ENCODE measurements at regions not wholly inside any gene's neighbourhood (a gene's known extent, or its start where the extent isn't known, plus 50 kb on each side); places are given as distances from the start of the nearest gene placed in this dataset.

- Histone ChIP-seq H3K27me3 (ENCODE audit: control insufficient read depth in 1 of 2, insufficient read depth in 2 of 2, low read length in 2 of 2) (no peaks in the 10 kb centered on the region), H3K4me3 (ENCODE audit: low read length) (no peak overlapping the region), H3K27ac (ENCODE audit: low read depth in 1 of 2, low read length in 2 of 2) (no peak overlapping the region), H3K4me1 (ENCODE audit: insufficient read depth, low read length) (no peaks in the 10 kb centered on the region), H3K36me3 (ENCODE audit: insufficient read depth, low read length) (no peaks in the 10 kb centered on the region), H3K9me3 (ENCODE audit: control insufficient read depth in 1 of 2, insufficient read depth in 1 of 2, low read length in 2 of 2) (no peaks in the 10 kb centered on the region)
- ChIA-PET CTCF (interaction anchor here (0.6 kb wide), 1 partner anchor 313 kb away, joined by 3 read pairs; no protein-coding TSS in a partner anchor), POLR2A (no interaction called here)
- no peaks in the 10 kb centered on the region for H3K9me3 Mint-ChIP-seq
- DNase-seq (no peak), ATAC-seq (ENCODE audit: poor library complexity) (no peak)
- H3K4me1 Mint-ChIP-seq (ENCODE audit: low read depth) = no peaks in the 10 kb centered on the region
- TF ChIP-seq CTCF (IDR thresholded peaks at IDR 0.05) = no peak
- peaks cover 8% of the 10 kb centered on the region for H3K27me3 Mint-ChIP-seq
- no peaks in the 10 kb centered on the region for H3K36me3 Mint-ChIP-seq (ENCODE audit: low read depth)
- intact Hi-C loops (cut with DNase I, micrococcal nuclease) = no loop called here
- no peak overlapping the region for H3K27ac Mint-ChIP-seq
- H3K4me3 Mint-ChIP-seq = no peak overlapping the region
Observed at GRCh38 chr6:168746643-168747042, 305.7 kb downstream of the SMOC2 start.

- H3K27ac ChIP-seq (ENCODE audit: low read depth in 1 of 2, low read length in 2 of 2) = no peak overlapping the region
- H3K4me1 Mint-ChIP-seq (ENCODE audit: low read depth) = no peaks in the 10 kb centered on the region
- no peaks in the 10 kb centered on the region for H3K27me3 ChIP-seq (ENCODE audit: control insufficient read depth in 1 of 2, insufficient read depth in 2 of 2, low read length in 2 of 2)
- intact Hi-C loops (cut with DNase I, micrococcal nuclease) = no loop called here
- H3K36me3 Mint-ChIP-seq (ENCODE audit: low read depth) = no peaks in the 10 kb centered on the region
- CTCF ChIA-PET = no interaction called here
- no peaks in the 10 kb centered on the region for H3K9me3 ChIP-seq (ENCODE audit: control insufficient read depth in 1 of 2, insufficient read depth in 1 of 2, low read length in 2 of 2)
- H3K27ac Mint-ChIP-seq = no peak overlapping the region
- H3K27me3 Mint-ChIP-seq = peaks cover 4% of the 10 kb centered on the region
- no peak overlapping the region for H3K4me3 Mint-ChIP-seq
- TF ChIP-seq CTCF (IDR thresholded peaks at IDR 0.05) = no peak
- ATAC-seq (ENCODE audit: poor library complexity) (no peak), DNase-seq (no peak)
- H3K4me3 ChIP-seq (ENCODE audit: low read length) = no peak overlapping the region
- POLR2A ChIA-PET = no interaction called here
- H3K9me3 Mint-ChIP-seq = peaks cover 2% of the 10 kb centered on the region
- no peaks in the 10 kb centered on the region for H3K36me3 ChIP-seq (ENCODE audit: insufficient read depth, low read length)
- no peaks in the 10 kb centered on the region for H3K4me1 ChIP-seq (ENCODE audit: insufficient read depth, low read length)
Observed at GRCh38 chr6:168746013-168746412, 305.0 kb downstream of the SMOC2 start.

- POLR2A ChIA-PET = no interaction called here
- Histone ChIP-seq H3K9me3 (ENCODE audit: control insufficient read depth in 1 of 2, insufficient read depth in 1 of 2, low read length in 2 of 2) (peaks cover 0 to 7% of the 10 kb centered on the region in 2 experiments), H3K27ac (ENCODE audit: low read depth in 1 of 2, low read length in 2 of 2) (no peak overlapping the region), H3K4me1 (ENCODE audit: insufficient read depth, low read length) (no peaks in the 10 kb centered on the region), H3K36me3 (ENCODE audit: insufficient read depth, low read length) (no peaks in the 10 kb centered on the region), H3K4me3 (ENCODE audit: low read length) (no peak overlapping the region), H3K27me3 (ENCODE audit: control insufficient read depth in 1 of 2, insufficient read depth in 2 of 2, low read length in 2 of 2) (no peaks in the 10 kb centered on the region)
- intact Hi-C loops (cut with DNase I, micrococcal nuclease) = no loop called here
- no peak overlapping the region for H3K4me3 Mint-ChIP-seq
- H3K27ac Mint-ChIP-seq = no peak overlapping the region
- H3K27me3 Mint-ChIP-seq = no peaks in the 10 kb centered on the region
- TF ChIP-seq CTCF (IDR thresholded peaks at IDR 0.05) = no peak
- CTCF ChIA-PET = interaction anchor here (0.7 kb wide), 1 partner anchor 177 kb away, joined by 3 read pairs; no protein-coding TSS in a partner anchor
- ATAC-seq (ENCODE audit: poor library complexity) = no peak
- H3K9me3 Mint-ChIP-seq = peaks cover 3% of the 10 kb centered on the region
- no peak for DNase-seq
- no peaks in the 10 kb centered on the region for H3K4me1 Mint-ChIP-seq (ENCODE audit: low read depth)
- H3K36me3 Mint-ChIP-seq (ENCODE audit: low read depth) = no peaks in the 10 kb centered on the region
Observed at GRCh38 chr6:168744861-168745260, 303.9 kb downstream of the SMOC2 start.
